ENCODE measurements at regions not wholly inside any gene's neighbourhood (a gene's known extent, or its start where the extent isn't known, plus 50 kb on each side); places are given as distances from the start of the nearest gene placed in this dataset.
"Not testable (repeated sequence)": the region's sequence is repeated elsewhere in the genome, so short reads cannot be mapped to it uniquely, and the experiment has no call there.

DNA sequence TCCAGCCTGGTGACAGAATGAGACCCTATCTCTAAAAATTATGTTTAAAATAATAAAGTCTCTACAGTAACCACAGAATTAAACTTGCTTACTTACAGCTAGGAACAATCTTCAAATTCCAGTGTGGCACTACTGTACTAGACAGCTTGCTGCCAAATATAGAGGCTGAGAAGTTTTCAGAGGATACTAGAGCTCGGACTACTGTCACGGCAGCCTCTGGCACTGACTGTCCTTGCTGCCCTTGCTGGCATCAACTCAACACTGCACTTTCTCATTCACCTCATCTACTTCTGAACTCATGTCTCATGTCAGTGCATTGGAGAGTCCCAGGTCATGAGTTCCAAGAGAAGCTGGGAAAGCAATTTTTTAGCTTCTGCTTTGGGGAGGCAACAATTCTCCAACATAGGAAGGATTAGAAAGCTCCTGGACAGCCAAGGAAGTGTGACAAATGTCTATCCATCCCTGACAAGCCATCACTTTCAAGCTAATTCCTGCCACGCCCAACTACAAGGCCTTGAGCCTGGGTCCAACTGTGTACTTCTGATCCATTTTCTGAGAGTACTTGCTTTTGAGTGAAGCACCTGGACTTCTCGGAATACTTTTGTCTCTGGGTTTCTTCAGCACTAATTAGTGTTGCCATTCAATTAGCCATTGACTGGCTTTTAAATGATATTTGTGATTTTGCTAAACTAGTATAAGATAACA is 98.6 kb upstream of the NR3C2 start:
- H3K4me1 ChIP-seq (replicated peaks in 1 of 2) = no peaks in the 10 kb centered on the region
- no peak overlapping the region for H3K27ac ChIP-seq
- H3K36me3 ChIP-seq (replicated peaks in 1 of 2) = no peaks in the 10 kb centered on the region
- H3K4me3 ChIP-seq = no peak overlapping the region
- H3K27me3 ChIP-seq = no peaks in the 10 kb centered on the region
- DNase-seq = no peak
- 54 to 94% (median 74%) methylated on average over 4 of the region's 4 CpGs for WGBS, 4 donors
- TF ChIP-seq POLR2A (IDR thresholded peaks at IDR 0.05) = no peak
- TF ChIP-seq, protein P1, sequence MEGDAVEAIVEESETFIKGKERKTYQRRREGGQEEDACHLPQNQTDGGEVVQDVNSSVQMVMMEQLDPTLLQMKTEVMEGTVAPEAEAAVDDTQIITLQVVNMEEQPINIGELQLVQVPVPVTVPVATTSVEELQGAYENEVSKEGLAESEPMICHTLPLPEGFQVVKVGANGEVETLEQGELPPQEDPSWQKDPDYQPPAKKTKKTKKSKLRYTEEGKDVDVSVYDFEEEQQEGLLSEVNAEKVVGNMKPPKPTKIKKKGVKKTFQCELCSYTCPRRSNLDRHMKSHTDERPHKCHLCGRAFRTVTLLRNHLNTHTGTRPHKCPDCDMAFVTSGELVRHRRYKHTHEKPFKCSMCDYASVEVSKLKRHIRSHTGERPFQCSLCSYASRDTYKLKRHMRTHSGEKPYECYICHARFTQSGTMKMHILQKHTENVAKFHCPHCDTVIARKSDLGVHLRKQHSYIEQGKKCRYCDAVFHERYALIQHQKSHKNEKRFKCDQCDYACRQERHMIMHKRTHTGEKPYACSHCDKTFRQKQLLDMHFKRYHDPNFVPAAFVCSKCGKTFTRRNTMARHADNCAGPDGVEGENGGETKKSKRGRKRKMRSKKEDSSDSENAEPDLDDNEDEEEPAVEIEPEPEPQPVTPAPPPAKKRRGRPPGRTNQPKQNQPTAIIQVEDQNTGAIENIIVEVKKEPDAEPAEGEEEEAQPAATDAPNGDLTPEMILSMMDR (IDR thresholded peaks at IDR 0.05) = no peak
- intact Hi-C loops (cut with DNase I) = no loop called here
- no peaks in the 10 kb centered on the region for H3K9me3 ChIP-seq (replicated peaks in 1 of 3)

DNA sequence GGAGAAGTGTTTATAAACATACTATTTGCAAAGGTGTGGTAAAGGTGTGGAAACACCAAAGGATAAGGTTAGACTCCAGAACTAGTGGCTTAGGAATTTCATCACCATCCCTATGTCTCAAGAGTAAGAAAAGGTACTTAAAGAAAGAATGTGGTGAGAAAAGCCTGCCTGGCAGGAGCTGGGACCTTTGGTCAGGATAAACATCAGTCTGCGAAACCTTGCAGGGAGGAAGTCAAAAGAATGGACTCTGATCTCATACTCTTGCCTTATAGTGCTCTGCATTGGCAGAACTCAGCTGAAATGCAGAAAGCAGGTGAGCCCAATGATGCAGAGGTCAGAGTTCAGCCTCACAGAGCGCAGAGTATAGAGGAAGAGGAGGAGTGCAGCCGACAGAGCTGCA is 97.2 kb upstream of the NR3C2 start:
- Histone ChIP-seq H3K4me3 (no peak overlapping the region), H3K27me3 (no peaks in the 10 kb centered on the region), H3K9me3 (replicated peaks in 1 of 3) (no peaks in the 10 kb centered on the region), H3K4me1 (replicated peaks in 1 of 2) (no peaks in the 10 kb centered on the region), H3K27ac (no peak overlapping the region), H3K36me3 (replicated peaks in 1 of 2) (no peaks in the 10 kb centered on the region)
- intact Hi-C loops (cut with DNase I) = no loop called here
- no peak for TF ChIP-seq POLR2A (IDR thresholded peaks at IDR 0.05)
- TF ChIP-seq, protein P1 (IDR thresholded peaks at IDR 0.05) = no peak
- no peak for DNase-seq
- 79 to 87% (median 81%) methylated on average over 3 of the region's 3 CpGs for WGBS, 4 donors

DNA sequence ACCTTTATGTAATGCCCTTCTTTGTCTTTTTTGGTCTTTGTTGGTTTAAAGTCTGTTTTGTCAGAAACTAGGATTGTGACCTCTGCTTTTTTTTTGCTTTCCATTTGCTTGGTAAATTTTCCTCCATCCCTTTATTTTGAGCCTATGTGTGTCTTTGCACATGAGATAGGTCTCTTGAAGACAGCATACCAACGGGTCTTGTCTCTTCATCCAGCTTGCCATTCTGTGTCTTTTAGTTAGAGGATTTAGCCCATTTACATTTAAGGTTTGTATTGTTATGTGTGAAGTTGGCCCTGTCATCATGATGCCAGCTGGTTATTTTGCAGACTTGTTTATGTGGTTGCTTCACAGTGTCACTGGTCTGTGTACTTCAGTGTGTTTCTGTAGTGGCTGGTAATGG is 91.6 kb upstream of the NR3C2 start:
- 85 to 97% (median 94%) methylated on average over 1 of the region's 1 CpG for WGBS, 4 donors
- H3K4me3 ChIP-seq; H3K9me3 ChIP-seq (replicated peaks in 1 of 3); H3K4me1 ChIP-seq (replicated peaks in 1 of 2); H3K27ac ChIP-seq; intact Hi-C loops (cut with DNase I); H3K27me3 ChIP-seq; DNase-seq; H3K36me3 ChIP-seq (replicated peaks in 1 of 2): not testable (repeated sequence)

DNA sequence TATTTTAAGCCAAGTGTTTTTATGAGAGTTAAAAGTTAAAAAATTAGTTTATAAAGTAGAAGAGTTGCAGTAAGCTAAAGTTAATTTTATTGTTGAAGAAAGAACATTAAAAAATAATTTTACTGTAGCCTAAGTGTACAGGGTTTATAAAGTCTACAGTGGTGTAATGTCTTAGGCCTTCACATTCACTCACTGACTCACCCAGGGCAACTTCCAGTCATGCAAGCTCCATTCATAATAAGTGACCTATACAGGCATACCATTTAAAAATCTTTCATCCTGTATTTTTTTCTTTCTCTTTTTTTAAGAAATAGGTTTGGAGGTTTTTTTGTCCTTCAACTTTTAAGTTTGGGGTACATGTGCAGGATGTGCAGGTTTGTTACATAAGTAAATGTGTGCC is 87.9 kb upstream of the NR3C2 start:
- Histone ChIP-seq H3K27me3 (no peaks in the 10 kb centered on the region), H3K4me3 (no peak overlapping the region), H3K9me3 (replicated peaks in 1 of 3) (no peaks in the 10 kb centered on the region), H3K4me1 (replicated peaks in 1 of 2) (no peaks in the 10 kb centered on the region), H3K36me3 (replicated peaks in 1 of 2) (no peaks in the 10 kb centered on the region), H3K27ac (no peak overlapping the region)
- intact Hi-C loops (cut with DNase I) = no loop called here
- TF ChIP-seq POLR2A (IDR thresholded peaks at IDR 0.05) = no peak
- TF ChIP-seq, protein P1 (IDR thresholded peaks at IDR 0.05) = no peak
- DNase-seq = no peak

DNA sequence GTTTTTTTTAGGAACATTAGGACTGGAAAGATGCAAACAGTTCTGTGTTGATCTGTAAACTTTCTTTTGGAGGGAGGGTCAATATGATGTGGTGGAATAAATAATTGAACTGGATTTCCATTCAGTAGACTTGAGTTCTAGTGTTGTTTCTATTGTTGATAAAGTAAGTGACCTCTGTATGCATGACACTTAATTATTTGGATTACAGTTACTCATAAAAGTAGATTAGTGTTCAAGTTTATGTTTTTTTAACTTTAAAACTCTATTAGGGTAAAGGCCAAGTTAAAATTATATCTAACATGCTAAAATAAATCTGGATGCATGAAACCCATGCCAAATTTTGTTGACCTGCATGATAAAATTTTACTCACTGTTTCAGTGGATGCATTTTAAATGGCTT is 85.4 kb upstream of the NR3C2 start:
- Histone ChIP-seq H3K4me1 (replicated peaks in 1 of 2) (no peaks in the 10 kb centered on the region), H3K36me3 (replicated peaks in 1 of 2) (no peaks in the 10 kb centered on the region), H3K27ac (no peak overlapping the region), H3K9me3 (replicated peaks in 1 of 3) (no peaks in the 10 kb centered on the region), H3K4me3 (no peak overlapping the region), H3K27me3 (no peaks in the 10 kb centered on the region)
- no peak for DNase-seq
- TF ChIP-seq POLR2A (IDR thresholded peaks at IDR 0.05) = no peak
- TF ChIP-seq, protein P1 (IDR thresholded peaks at IDR 0.05) = no peak
- intact Hi-C loops (cut with DNase I) = no loop called here
